Vagina (tissue), 2 donors: ENCODE measurements at regions not wholly inside any gene's neighbourhood (a gene's known extent, or its start where the extent isn't known, plus 50 kb on each side); places are given as distances from the start of the nearest gene placed in this dataset.
A peak's percentile ranks its signal among the peaks of the same experiment; 100 is the strongest.
"Not testable (repeated sequence)": the region's sequence is repeated elsewhere in the genome, so short reads cannot be mapped to it uniquely, and the experiment has no call there.

ENCODE experiments used
- DNase-seq, 2 donors: peaks; one replicate each; pipeline ENCODE4 v3.0.0-alpha.2; 2017; ENCODE audit errors: extremely low spot score in 2 of 2
- H3K27ac ChIP-seq: fragments of 200-600 bp; sonication (generic); one replicate; pipeline ENCODE4 v1.5.1; 2019
- H3K27me3 ChIP-seq: fragments of 200-600 bp; sonication (generic); one replicate; pipeline ENCODE4 v1.5.1; 2019
- H3K36me3 ChIP-seq, 2 donors: fragments of 200-600 bp; sonication (generic); one replicate each; pipeline ENCODE4 v1.5.1; 2017 to 2019
- H3K4me1 ChIP-seq: fragments of 200-600 bp; sonication (generic); one replicate; pipeline ENCODE4 v1.5.1; 2019
- H3K4me3 ChIP-seq, 2 donors: fragments of 200-600 bp; sonication (generic); 1 replicate in 1 of 2; 2 replicates in 1 of 2; pipeline ENCODE4 v1.5.1; 2016 to 2019
- H3K9me3 ChIP-seq: fragments of 200-600 bp; sonication (generic); one replicate; pipeline ENCODE4 v1.5.1; 2019
- POLR2A ChIP-seq, 2 donors: fragments of 450-650 bp; IDR thresholded peaks; one replicate each; pipeline ENCODE4 v1.6.1; 2017; ENCODE audit warnings: antibody characterized with exemption in 2 of 2, mild to moderate bottlenecking in 2 of 2, moderate library complexity in 2 of 2
- POLR2AphosphoS5 ChIP-seq, 2 donors: sonication (generic); formaldehyde crosslinking; IDR thresholded peaks; one replicate each; pipeline ENCODE4 v1.9.0; 2017; ENCODE audit warnings: antibody characterized with exemption in 2 of 2, mild to moderate bottlenecking in 2 of 2, low read depth in 1 of 2; ENCODE audit not compliant: insufficient read depth in 1 of 2
- intact Hi-C: fragments of 100-400 bp; cut with DNase I; formaldehyde crosslinking; loops from one replicate; pipeline ENCODE4 v1.15.1; 2023
- TF ChIP-seq, protein P1 (sequence below), 3 experiments: fragments of 450-650 bp in 2 of 3; fragments of 200-600 bp in 1 of 3; sonication (generic) in 1 of 3; IDR thresholded peaks; one replicate each; pipeline ENCODE4 v1.5.1; 2017 to 2019; ENCODE audit warnings: antibody characterized with exemption in 3 of 3, mild to moderate bottlenecking in 2 of 3, moderate library complexity in 2 of 3

DNA sequence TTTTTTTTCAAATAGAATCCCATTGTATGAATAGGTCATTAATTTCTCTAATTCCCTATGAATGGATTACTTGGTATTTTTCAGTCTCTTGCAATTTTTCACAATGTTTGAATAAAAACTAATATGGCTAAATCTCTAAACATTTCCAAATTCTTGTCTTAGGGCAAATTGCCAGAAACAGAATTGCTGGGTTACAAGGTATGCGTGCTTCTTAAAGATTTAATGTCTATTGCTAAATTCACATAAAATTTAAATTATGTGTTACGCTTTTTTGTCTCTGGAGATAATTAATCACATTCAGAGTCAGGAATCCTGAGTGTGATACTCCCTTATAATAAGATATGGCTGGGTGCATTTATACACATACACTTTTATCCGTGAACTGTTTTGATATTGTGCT, 264.5 kb upstream of the TBL1XR1 start:
- DNase-seq = no peak
- no peak overlapping the region for H3K4me3 ChIP-seq

GRCh38 chr3:177463341-177463740, 266.1 kb upstream of the TBL1XR1 start:
- not testable (repeated sequence) for H3K36me3 ChIP-seq, DNase-seq, H3K4me3 ChIP-seq, H3K9me3 ChIP-seq, H3K27me3 ChIP-seq
- Histone ChIP-seq H3K27ac (peak overlapping the region; percentile 51), H3K4me1 (peaks cover 51% of the 10 kb centered on the region)
- intact Hi-C loops = loop anchor here (10.0 kb wide), 1 partner anchor 261 kb away; no protein-coding TSS in a partner anchor

More for the DNA sequence above, 264.5 kb upstream of the TBL1XR1 start:
- Histone ChIP-seq H3K4me1 (peaks cover 49% of the 10 kb centered on the region), H3K27ac (no peak overlapping the region), H3K36me3 (no peaks in the 10 kb centered on the region), H3K9me3 (no peaks in the 10 kb centered on the region), H3K27me3 (no peaks in the 10 kb centered on the region)
- no peak for TF ChIP-seq POLR2AphosphoS5 (IDR thresholded peaks at IDR 0.05; ENCODE audit: insufficient read depth in 1 of 2, low read depth in 1 of 2)
- TF ChIP-seq POLR2A (IDR thresholded peaks at IDR 0.05) = no peak
- TF ChIP-seq, protein P1, sequence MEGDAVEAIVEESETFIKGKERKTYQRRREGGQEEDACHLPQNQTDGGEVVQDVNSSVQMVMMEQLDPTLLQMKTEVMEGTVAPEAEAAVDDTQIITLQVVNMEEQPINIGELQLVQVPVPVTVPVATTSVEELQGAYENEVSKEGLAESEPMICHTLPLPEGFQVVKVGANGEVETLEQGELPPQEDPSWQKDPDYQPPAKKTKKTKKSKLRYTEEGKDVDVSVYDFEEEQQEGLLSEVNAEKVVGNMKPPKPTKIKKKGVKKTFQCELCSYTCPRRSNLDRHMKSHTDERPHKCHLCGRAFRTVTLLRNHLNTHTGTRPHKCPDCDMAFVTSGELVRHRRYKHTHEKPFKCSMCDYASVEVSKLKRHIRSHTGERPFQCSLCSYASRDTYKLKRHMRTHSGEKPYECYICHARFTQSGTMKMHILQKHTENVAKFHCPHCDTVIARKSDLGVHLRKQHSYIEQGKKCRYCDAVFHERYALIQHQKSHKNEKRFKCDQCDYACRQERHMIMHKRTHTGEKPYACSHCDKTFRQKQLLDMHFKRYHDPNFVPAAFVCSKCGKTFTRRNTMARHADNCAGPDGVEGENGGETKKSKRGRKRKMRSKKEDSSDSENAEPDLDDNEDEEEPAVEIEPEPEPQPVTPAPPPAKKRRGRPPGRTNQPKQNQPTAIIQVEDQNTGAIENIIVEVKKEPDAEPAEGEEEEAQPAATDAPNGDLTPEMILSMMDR (IDR thresholded peaks at IDR 0.05) = no peak
- intact Hi-C loops = loop anchor here (10.0 kb wide), 1 partner anchor 263 kb away; no protein-coding TSS in a partner anchor

DNA sequence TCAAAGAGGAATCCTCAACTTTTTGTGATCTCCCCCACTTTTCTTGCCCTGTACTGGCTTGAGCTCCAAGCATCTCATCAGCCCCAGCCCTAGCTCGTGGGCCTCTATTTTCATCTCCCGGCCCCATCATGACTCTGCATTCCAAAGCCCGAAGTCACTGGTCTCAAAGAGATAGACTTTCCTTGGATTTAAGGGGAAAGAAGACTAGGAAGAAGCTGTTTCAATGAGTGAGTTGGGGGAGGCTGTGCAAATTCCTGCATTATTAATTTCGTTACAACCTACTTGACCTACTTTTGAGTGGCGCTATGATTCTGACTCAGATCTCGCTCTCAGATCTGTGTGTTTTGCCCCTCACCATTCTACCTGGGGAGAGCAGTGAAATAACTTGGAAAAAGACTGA, 266.6 kb upstream of the TBL1XR1 start:
- H3K4me3 ChIP-seq = no peak overlapping the region
- TF ChIP-seq, protein P1 (IDR thresholded peaks at IDR 0.05) = no peak
- TF ChIP-seq POLR2AphosphoS5 (IDR thresholded peaks at IDR 0.05; ENCODE audit: insufficient read depth in 1 of 2, low read depth in 1 of 2) (no peak), POLR2A (IDR thresholded peaks at IDR 0.05) (no peak)
- no peak for DNase-seq
- intact Hi-C loops = loop anchor here (10.0 kb wide), 1 partner anchor 261 kb away; no protein-coding TSS in a partner anchor
- no peaks in the 10 kb centered on the region for H3K9me3 ChIP-seq
- H3K27me3 ChIP-seq = no peaks in the 10 kb centered on the region
- peaks cover 51% of the 10 kb centered on the region for H3K4me1 ChIP-seq
- no peaks in the 10 kb centered on the region for H3K36me3 ChIP-seq
- peak overlapping the region; percentile 51 for H3K27ac ChIP-seq

- H3K27ac ChIP-seq = peak overlapping the region; percentile 51
- H3K36me3 ChIP-seq = no peaks in the 10 kb centered on the region
- H3K9me3 ChIP-seq = no peaks in the 10 kb centered on the region
- TF ChIP-seq POLR2A (IDR thresholded peaks at IDR 0.05) = no peak
- TF ChIP-seq, protein P1 (IDR thresholded peaks at IDR 0.05) = no peak
- TF ChIP-seq POLR2AphosphoS5 (IDR thresholded peaks at IDR 0.05; ENCODE audit: insufficient read depth in 1 of 2, low read depth in 1 of 2) = no peak
- DNase-seq = no peak
- H3K4me3 ChIP-seq = no peak overlapping the region
- intact Hi-C loops = loop anchor here (10.0 kb wide), 1 partner anchor 260 kb away; no protein-coding TSS in a partner anchor
- peaks cover 50% of the 10 kb centered on the region for H3K4me1 ChIP-seq
- H3K27me3 ChIP-seq = no peaks in the 10 kb centered on the region
Observed at GRCh38 chr3:177464392-177465256, 267.3 kb upstream of the TBL1XR1 start.

DNA sequence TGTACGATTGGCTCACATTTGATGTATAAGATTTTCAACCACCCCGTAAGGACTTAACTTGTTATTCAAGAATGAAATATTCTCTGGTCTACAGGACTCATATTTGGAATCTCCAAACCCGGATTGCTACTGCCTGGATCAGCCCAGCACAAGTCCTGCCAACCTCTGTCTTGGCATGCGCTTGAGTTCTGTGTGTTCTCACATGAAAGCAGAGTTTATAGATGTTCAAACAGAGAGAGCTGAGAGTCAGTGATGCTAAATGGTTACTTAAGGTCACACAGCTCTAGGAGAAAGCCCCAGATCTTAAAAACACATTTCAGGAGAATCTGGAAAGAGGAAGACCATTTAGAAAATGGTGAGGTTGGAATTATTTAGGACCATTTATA, 268.0 kb upstream of the TBL1XR1 start:
- DNase-seq = no peak

More for the DNA sequence above, 268.0 kb upstream of the TBL1XR1 start:
- TF ChIP-seq, protein P1 (IDR thresholded peaks at IDR 0.05) = no peak
- TF ChIP-seq POLR2AphosphoS5 (IDR thresholded peaks at IDR 0.05; ENCODE audit: insufficient read depth in 1 of 2, low read depth in 1 of 2) = peak in 1 of 2 donors; percentile 70
- peak overlapping the region; percentile 51 for H3K27ac ChIP-seq
- H3K9me3 ChIP-seq = no peaks in the 10 kb centered on the region
- no peaks in the 10 kb centered on the region for H3K36me3 ChIP-seq
- no peak overlapping the region for H3K4me3 ChIP-seq
- no peaks in the 10 kb centered on the region for H3K27me3 ChIP-seq
- intact Hi-C loops = loop anchor here (10.0 kb wide), 1 partner anchor 260 kb away; no protein-coding TSS in a partner anchor
- H3K4me1 ChIP-seq = peaks cover 49% of the 10 kb centered on the region
